ENCODE measurements at regions not wholly inside any gene's neighbourhood (a gene's known extent, or its start where the extent isn't known, plus 50 kb on each side); places are given as distances from the start of the nearest gene placed in this dataset.

- Histone ChIP-seq H3K4me1 (ENCODE audit: control insufficient read depth, insufficient read depth, low read length) (no peaks in the 10 kb centered on the region), H3K36me3 (ENCODE audit: control insufficient read depth, insufficient read depth, low read length) (no peaks in the 10 kb centered on the region), H3K27ac (ENCODE audit: low read depth, low read length) (no peak overlapping the region), H3K4me3 (ENCODE audit: low read length) (no peak overlapping the region), H3K9me3 (ENCODE audit: control insufficient read depth, low read length) (no peaks in the 10 kb centered on the region), H3K9ac (ENCODE audit: extremely low read depth, low read length, poor library complexity, severe bottlenecking) (no peak overlapping the region), H3K27me3 (ENCODE audit: control insufficient read depth, insufficient read depth, low read length, poor library complexity, severe bottlenecking) (no peaks in the 10 kb centered on the region)
- no peak for DNase-seq
- Mint-ChIP-seq H3K36me3 (ENCODE audit: low read depth) (no peaks in the 10 kb centered on the region), H3K4me3 (no peak overlapping the region), H3K27me3 (ENCODE audit: insufficient read depth) (no peaks in the 10 kb centered on the region), H3K4me1 (no peaks in the 10 kb centered on the region), H3K27ac (no peak overlapping the region), H3K9me3 (peaks cover 3% of the 10 kb centered on the region)
- TF ChIP-seq CTCF (conservative IDR thresholded peaks at IDR 0.05), result no peak
- WGBS, 2 experiments (ENCODE audit: insufficient coverage in 1 of 2, insufficient read length in 1 of 2), result 92% methylated on average over 12 of the region's 13 CpGs; no CpG with 5 or more reads in 1 of the 2 experiments
Observed at GRCh38 chr2:2939078-2939795, 438.4 kb downstream of the EIPR1 start.

GRCh38 chr2:2938481-2938880 lies 439.1 kb downstream of the EIPR1 start:
- Mint-ChIP-seq H3K27ac (no peak overlapping the region), H3K4me3 (no peak overlapping the region), H3K27me3 (ENCODE audit: insufficient read depth) (no peaks in the 10 kb centered on the region), H3K4me1 (no peaks in the 10 kb centered on the region), H3K9me3 (peaks cover 3% of the 10 kb centered on the region), H3K36me3 (ENCODE audit: low read depth) (no peaks in the 10 kb centered on the region)
- no peaks in the 10 kb centered on the region for H3K9me3 ChIP-seq (ENCODE audit: control insufficient read depth, low read length)
- DNase-seq, result no peak
- H3K36me3 ChIP-seq (ENCODE audit: control insufficient read depth, insufficient read depth, low read length), result no peaks in the 10 kb centered on the region
- TF ChIP-seq CTCF (conservative IDR thresholded peaks at IDR 0.05), result no peak
- H3K27me3 ChIP-seq (ENCODE audit: control insufficient read depth, insufficient read depth, low read length, poor library complexity, severe bottlenecking), result no peaks in the 10 kb centered on the region
- H3K4me3 ChIP-seq (ENCODE audit: low read length), result no peak overlapping the region
- 90 to 96% methylated on average over 9 to 14 of the region's 14 CpGs for WGBS, 2 experiments (ENCODE audit: insufficient coverage in 1 of 2, insufficient read length in 1 of 2)
- no peaks in the 10 kb centered on the region for H3K4me1 ChIP-seq (ENCODE audit: control insufficient read depth, insufficient read depth, low read length)
- H3K27ac ChIP-seq (ENCODE audit: low read depth, low read length), result no peak overlapping the region
- H3K9ac ChIP-seq (ENCODE audit: extremely low read depth, low read length, poor library complexity, severe bottlenecking), result no peak overlapping the region

- Mint-ChIP-seq H3K9me3 (peaks cover 3% of the 10 kb centered on the region), H3K27me3 (ENCODE audit: insufficient read depth) (no peaks in the 10 kb centered on the region), H3K4me1 (no peaks in the 10 kb centered on the region), H3K4me3 (no peak overlapping the region), H3K27ac (no peak overlapping the region), H3K36me3 (ENCODE audit: low read depth) (no peaks in the 10 kb centered on the region)
- no peak overlapping the region for H3K9ac ChIP-seq (ENCODE audit: extremely low read depth, low read length, poor library complexity, severe bottlenecking)
- no peaks in the 10 kb centered on the region for H3K27me3 ChIP-seq (ENCODE audit: control insufficient read depth, insufficient read depth, low read length, poor library complexity, severe bottlenecking)
- DNase-seq, result no peak
- H3K9me3 ChIP-seq (ENCODE audit: control insufficient read depth, low read length), result no peaks in the 10 kb centered on the region
- no peaks in the 10 kb centered on the region for H3K36me3 ChIP-seq (ENCODE audit: control insufficient read depth, insufficient read depth, low read length)
- no peak for TF ChIP-seq CTCF (conservative IDR thresholded peaks at IDR 0.05)
- H3K27ac ChIP-seq (ENCODE audit: low read depth, low read length), result no peak overlapping the region
- no peaks in the 10 kb centered on the region for H3K4me1 ChIP-seq (ENCODE audit: control insufficient read depth, insufficient read depth, low read length)
- H3K4me3 ChIP-seq (ENCODE audit: low read length), result no peak overlapping the region
- 82 to 85% methylated on average over 9 to 26 of the region's 26 CpGs for WGBS, 2 experiments (ENCODE audit: insufficient coverage in 1 of 2, insufficient read length in 1 of 2)
Observed at GRCh38 chr2:2935445-2936149, 442.0 kb downstream of the EIPR1 start.
